ENCODE measurements at regions not wholly inside any gene's neighbourhood (a gene's known extent, or its start where the extent isn't known, plus 50 kb on each side); places are given as distances from the start of the nearest gene placed in this dataset.

GRCh38 chr13:61358599-61358998, 57.0 kb downstream of the PCDH20 start:
- no peaks in the 10 kb centered on the region for H4K20me1 ChIP-seq (ENCODE audit: insufficient read depth, poor library complexity, severe bottlenecking)
- no peak for TF ChIP-seq CTCF (IDR thresholded peaks at IDR 0.05; ENCODE audit: poor library complexity)
- TF ChIP-seq EZH2phosphoT487 (IDR thresholded peaks at IDR 0.05; ENCODE audit: low read depth, severe bottlenecking, unreplicated experiment), result no peak
- TF ChIP-seq EZH2 (IDR thresholded peaks at IDR 0.05; ENCODE audit: borderline replicate concordance), result no peak
- H3K27ac ChIP-seq, result no peak overlapping the region
- no peaks in the 10 kb centered on the region for H3K9me3 ChIP-seq (ENCODE audit: low read depth)
- no peaks in the 10 kb centered on the region for H3K79me2 ChIP-seq
- no peak overlapping the region for H3K4me2 ChIP-seq
- H3K36me3 ChIP-seq (replicated peaks; ENCODE audit: insufficient read depth, low read depth), result no peaks in the 10 kb centered on the region
- H3K27me3 ChIP-seq, result no peaks in the 10 kb centered on the region
- H3K9me2 ChIP-seq (replicated peaks; ENCODE audit: insufficient read depth), result no peaks in the 10 kb centered on the region
- 44% methylated on average over 1 of the region's 1 CpG for WGBS (ENCODE audit: low lambda C conversion rate, missing lambda C conversion rate)
- H2AFZ ChIP-seq, result no peak overlapping the region
- DNase-seq (ENCODE audit: low spot score), result no peak
- peaks cover 6% of the 10 kb centered on the region for H3K4me1 ChIP-seq (ENCODE audit: insufficient read depth)
- H3K4me3 ChIP-seq, result no peak overlapping the region

- H3K4me3 ChIP-seq, result no peak overlapping the region
- H3K27me3 ChIP-seq, result no peaks in the 10 kb centered on the region
- H3K4me2 ChIP-seq, result no peak overlapping the region
- no peak overlapping the region for H2AFZ ChIP-seq
- H3K9me3 ChIP-seq (ENCODE audit: low read depth), result no peaks in the 10 kb centered on the region
- no peaks in the 10 kb centered on the region for H3K4me1 ChIP-seq (ENCODE audit: insufficient read depth)
- H3K79me2 ChIP-seq, result no peaks in the 10 kb centered on the region
- WGBS (ENCODE audit: low lambda C conversion rate, missing lambda C conversion rate), result 79% methylated on average over 5 of the region's 5 CpGs
- no peak for DNase-seq (ENCODE audit: low spot score)
- H4K20me1 ChIP-seq (ENCODE audit: insufficient read depth, poor library complexity, severe bottlenecking), result no peaks in the 10 kb centered on the region
- H3K36me3 ChIP-seq (replicated peaks; ENCODE audit: insufficient read depth, low read depth), result no peaks in the 10 kb centered on the region
- no peak for TF ChIP-seq EZH2phosphoT487 (IDR thresholded peaks at IDR 0.05; ENCODE audit: low read depth, severe bottlenecking, unreplicated experiment)
- H3K9me2 ChIP-seq (replicated peaks; ENCODE audit: insufficient read depth), result no peaks in the 10 kb centered on the region
- H3K27ac ChIP-seq, result no peak overlapping the region
Observed at GRCh38 chr13:61350341-61350740, 65.3 kb downstream of the PCDH20 start.

GRCh38 chr13:61339054-61339621, 76.5 kb downstream of the PCDH20 start:
- no peak overlapping the region for H3K27ac ChIP-seq
- H3K36me3 ChIP-seq (replicated peaks; ENCODE audit: insufficient read depth, low read depth), result no peaks in the 10 kb centered on the region
- H3K4me3 ChIP-seq, result no peak overlapping the region
- H3K4me2 ChIP-seq, result no peak overlapping the region
- no peaks in the 10 kb centered on the region for H4K20me1 ChIP-seq (ENCODE audit: insufficient read depth, poor library complexity, severe bottlenecking)
- no peaks in the 10 kb centered on the region for H3K4me1 ChIP-seq (ENCODE audit: insufficient read depth)
- TF ChIP-seq EZH2 (IDR thresholded peaks at IDR 0.05; ENCODE audit: borderline replicate concordance), result no peak
- TF ChIP-seq CTCF (IDR thresholded peaks at IDR 0.05; ENCODE audit: poor library complexity), result no peak
- TF ChIP-seq EZH2phosphoT487 (IDR thresholded peaks at IDR 0.05; ENCODE audit: low read depth, severe bottlenecking, unreplicated experiment), result no peak
- no peaks in the 10 kb centered on the region for H3K9me3 ChIP-seq (ENCODE audit: low read depth)
- WGBS (ENCODE audit: low lambda C conversion rate, missing lambda C conversion rate), result 98% methylated on average over 44 of the region's 45 CpGs
- no peak overlapping the region for H2AFZ ChIP-seq
- H3K9me2 ChIP-seq (replicated peaks; ENCODE audit: insufficient read depth), result no peaks in the 10 kb centered on the region
- no peaks in the 10 kb centered on the region for H3K27me3 ChIP-seq
- DNase-seq (ENCODE audit: low spot score), result no peak
- no peaks in the 10 kb centered on the region for H3K79me2 ChIP-seq

- Histone ChIP-seq H3K4me2 (no peak overlapping the region), H3K27ac (no peak overlapping the region), H3K4me1 (ENCODE audit: insufficient read depth) (no peaks in the 10 kb centered on the region), H2AFZ (no peak overlapping the region), H3K4me3 (no peak overlapping the region), H3K36me3 (replicated peaks; ENCODE audit: insufficient read depth, low read depth) (no peaks in the 10 kb centered on the region), H3K9me3 (ENCODE audit: low read depth) (no peaks in the 10 kb centered on the region), H3K79me2 (no peaks in the 10 kb centered on the region), H3K27me3 (no peaks in the 10 kb centered on the region), H4K20me1 (ENCODE audit: insufficient read depth, poor library complexity, severe bottlenecking) (no peaks in the 10 kb centered on the region), H3K9me2 (replicated peaks; ENCODE audit: insufficient read depth) (no peaks in the 10 kb centered on the region)
- WGBS (ENCODE audit: low lambda C conversion rate, missing lambda C conversion rate), result 68% methylated on average over 1 of the region's 1 CpG
- no peak for DNase-seq (ENCODE audit: low spot score)
- TF ChIP-seq CTCF (IDR thresholded peaks at IDR 0.05; ENCODE audit: poor library complexity) (no peak), EZH2phosphoT487 (IDR thresholded peaks at IDR 0.05; ENCODE audit: low read depth, severe bottlenecking, unreplicated experiment) (no peak), EZH2 (IDR thresholded peaks at IDR 0.05; ENCODE audit: borderline replicate concordance) (no peak)
Observed at GRCh38 chr13:61316647-61317046, 99.0 kb downstream of the PCDH20 start.

All from hepatocyte (in vitro differentiated cells).